Activated CD4-positive, alpha-beta T cell treated with anti-CD3 and anti-CD28 coated beads, Interleukin-2, amount 50 U/mL, for 1 hour (primary cell): ENCODE measurements at regions not wholly inside any gene's neighbourhood (a gene's known extent, or its start where the extent isn't known, plus 50 kb on each side); places are given as distances from the start of the nearest gene placed in this dataset.
"Not testable (repeated sequence)": the region's sequence is repeated elsewhere in the genome, so short reads cannot be mapped to it uniquely, and the experiment has no call there.

Experiments
- DNase-seq: peaks from one replicate; pipeline ENCODE4 v3.0.0-alpha.2; 2020

- DNase-seq: no peak
Observed at GRCh38 chr18:47727409-47727808, 203.1 kb downstream of the SMAD2 start.

DNA sequence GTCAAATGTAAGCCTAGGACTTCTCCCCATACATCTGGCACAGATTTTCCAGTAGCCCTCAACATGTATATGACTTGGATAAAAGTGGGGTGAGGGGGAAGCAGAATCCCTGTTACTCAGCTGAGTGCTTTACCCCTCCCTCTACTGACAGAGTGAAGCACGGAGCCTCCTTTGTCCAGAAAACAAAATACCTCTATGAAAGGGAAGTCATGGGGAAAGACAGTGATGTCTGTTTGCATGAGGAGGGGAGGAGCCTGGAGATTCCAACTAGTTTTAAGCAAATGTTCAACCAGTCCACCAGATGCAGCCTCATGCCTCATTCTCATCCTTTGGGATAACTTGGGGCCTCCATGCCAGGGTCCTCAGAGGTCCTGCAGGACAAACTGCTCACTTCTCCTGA lies 203.9 kb downstream of the SMAD2 start:
- no peak for DNase-seq

DNA sequence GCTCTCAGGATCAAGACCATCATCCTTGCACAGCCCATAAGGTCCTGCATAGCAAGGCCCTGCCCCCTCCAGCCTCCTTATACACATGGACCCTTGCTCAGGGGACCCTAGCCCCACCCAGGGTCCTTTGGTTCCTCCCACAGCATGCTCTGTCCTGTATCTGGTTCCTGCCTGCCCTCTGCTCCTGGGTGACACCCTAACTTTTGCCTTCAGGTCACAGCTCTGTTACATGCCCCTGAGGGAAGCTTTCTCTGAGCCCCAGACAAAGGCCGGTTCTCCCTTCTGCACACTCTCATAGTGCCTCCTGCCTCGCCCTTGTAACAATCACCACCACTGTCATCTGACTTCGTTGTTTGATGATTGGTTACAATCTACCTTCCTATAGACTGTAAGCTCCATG lies 204.8 kb downstream of the SMAD2 start:
- DNase-seq: no peak

- no peak for DNase-seq
Observed at GRCh38 chr18:47724186-47724975, 206.1 kb downstream of the SMAD2 start.

DNA sequence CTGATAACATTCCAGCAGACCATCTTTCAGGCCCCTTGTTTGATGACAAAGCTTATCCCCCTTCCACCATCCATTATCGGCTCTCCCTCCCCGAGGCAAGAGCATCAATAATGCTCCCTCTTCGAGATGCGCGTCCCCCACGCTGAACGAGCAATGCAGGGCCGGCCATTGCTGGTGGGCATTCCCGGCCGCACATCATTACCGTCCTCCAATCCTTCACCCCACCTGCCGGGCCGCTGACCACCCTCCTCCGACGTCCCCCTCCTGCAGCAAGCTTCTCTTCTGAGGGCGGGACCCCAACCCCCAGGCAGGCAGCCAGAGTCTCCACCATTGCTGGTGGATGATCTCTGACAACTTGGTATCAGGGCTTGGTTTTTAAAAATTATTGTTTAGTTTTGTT lies 208.6 kb downstream of the SMAD2 start:
- no peak for DNase-seq

DNA sequence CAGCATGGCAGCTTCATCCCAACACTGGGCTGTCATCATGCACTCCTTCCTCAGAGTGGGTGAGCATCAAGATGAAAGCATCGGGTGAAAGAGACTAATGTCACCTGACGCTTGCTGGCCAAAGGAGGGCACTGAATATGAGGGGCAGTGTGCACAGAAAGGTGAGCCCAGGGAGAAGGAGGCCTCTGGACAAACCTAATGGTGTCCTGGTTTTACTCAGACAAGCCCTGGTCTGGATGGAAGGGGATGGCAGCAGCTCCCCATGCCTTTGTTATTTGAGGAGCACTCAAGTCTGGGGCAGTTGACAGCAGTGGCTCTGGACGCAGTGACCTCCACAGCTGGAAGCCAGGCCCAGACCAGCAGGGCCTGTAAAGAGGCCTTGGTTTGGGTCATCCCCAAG lies 209.7 kb downstream of the SMAD2 start:
- no peak for DNase-seq

- no peak for DNase-seq
Observed at GRCh38 chr18:47719096-47719780, 211.2 kb downstream of the SMAD2 start.

DNA sequence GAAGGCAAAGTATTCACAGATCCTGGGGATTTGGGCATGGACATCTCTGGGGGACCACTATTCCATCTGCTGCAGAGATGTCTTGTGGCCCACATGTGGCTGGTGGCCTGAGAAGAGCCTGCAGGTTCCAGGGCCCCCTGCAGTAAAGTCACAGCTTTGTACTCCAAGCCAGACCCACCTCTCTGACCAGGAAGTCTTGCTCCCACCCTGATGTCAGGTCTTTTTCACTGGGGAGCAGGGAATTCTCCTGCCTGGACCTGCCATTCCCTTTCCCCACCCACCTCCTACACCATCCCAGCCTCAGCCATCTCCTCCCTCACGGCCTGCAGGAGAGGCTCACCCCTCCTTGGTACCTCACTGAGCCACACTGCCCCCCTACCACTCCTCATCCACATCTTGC lies 211.8 kb downstream of the SMAD2 start:
- DNase-seq: no peak

- DNase-seq: no peak
Observed at GRCh38 chr18:47717257-47717656, 213.2 kb downstream of the SMAD2 start.

DNA sequence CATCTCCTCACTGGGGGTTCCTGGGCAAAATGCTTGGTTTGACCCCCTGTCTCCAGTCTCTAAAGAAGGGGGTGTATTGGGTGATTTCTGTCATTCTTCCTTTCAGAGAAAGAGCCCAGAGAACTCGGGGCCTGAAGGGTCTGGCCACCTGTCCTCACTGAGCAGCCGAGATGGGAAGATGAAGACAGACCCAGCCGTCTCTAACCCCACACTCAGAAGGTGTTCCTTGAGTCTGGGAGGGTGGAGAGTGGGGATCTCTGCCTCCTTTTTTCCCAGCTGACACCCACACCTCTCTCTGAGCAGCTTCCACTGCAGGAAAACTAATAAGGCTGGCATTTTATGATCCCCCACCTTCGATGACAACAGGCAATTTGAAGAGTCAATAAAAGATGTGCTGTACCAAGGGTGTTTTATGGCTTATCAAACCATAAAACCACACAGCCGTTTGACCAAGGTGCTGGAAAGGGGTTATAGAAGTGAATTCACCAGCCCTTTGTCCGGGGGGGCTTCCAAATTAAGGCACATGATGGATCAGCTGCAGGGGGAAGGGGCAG lies 213.8 kb downstream of the SMAD2 start:
- no peak for DNase-seq

- no peak for DNase-seq
Observed at GRCh38 chr18:47710451-47710850, 220.0 kb downstream of the SMAD2 start.

GRCh38 chr18:47709556-47709955 lies 220.9 kb downstream of the SMAD2 start:
- DNase-seq: no peak

GRCh38 chr18:47708206-47708605 lies 222.3 kb downstream of the SMAD2 start:
- DNase-seq: no peak

DNA sequence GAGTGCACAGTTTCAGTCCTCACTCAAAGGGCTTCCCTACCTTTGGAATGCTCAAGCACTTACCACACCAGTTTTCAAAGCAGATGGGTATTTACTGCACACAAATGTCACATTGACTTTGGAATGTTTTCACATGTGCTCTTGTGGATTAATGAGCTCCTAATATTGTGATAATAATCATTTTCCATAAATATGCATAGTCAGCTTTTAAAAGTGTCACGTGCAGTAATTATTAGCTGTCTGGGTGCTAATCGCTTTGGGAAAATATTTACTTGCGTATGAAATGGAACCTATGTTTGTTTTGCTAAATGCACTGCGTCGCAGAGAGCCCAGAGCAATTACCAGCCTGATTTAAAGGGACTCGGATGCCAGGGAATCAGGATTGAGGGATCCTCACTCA lies 229.3 kb downstream of the SMAD2 start:
- DNase-seq: no peak

DNA sequence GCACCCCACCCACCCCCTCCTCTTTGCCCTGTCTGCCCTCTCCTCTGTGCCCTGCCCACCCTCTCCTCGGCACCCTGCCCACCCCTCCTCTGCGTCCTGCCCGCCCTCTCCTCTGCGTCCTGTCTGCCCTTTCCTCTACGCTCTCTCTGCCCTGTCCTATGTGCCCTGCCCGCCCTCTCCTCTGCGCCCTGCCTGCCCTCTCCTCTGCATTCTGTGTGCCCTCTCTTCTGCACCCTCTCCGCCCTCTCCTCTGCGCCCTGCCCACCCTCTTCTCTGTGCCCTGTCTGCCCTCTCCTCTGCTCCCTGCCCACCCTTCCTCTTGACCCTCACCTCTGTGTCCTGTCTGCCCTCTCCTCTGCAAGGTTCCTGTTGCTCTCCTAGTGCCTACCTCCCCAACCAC lies 233.6 kb downstream of the SMAD2 start:
- DNase-seq: no peak

DNA sequence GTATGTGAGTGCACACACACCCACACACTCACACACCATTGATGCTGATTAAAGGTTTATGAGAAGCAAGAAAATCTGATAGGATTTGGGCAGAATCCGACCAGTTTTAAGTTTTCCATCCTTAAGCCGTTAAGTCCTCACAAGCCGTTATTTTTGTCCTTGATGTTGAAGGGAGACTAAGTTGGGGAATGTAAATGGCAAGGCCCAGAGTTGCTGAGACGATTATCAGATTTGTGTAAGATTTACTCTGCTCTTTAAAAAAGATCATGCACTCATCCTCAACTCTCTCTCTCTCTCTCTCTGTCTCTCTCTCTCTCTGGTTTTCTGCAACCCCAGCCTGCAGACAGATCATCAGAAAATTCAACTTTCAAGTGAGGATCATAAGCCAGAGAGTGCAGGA lies 238.8 kb downstream of the SMAD2 start:
- no peak for DNase-seq

DNA sequence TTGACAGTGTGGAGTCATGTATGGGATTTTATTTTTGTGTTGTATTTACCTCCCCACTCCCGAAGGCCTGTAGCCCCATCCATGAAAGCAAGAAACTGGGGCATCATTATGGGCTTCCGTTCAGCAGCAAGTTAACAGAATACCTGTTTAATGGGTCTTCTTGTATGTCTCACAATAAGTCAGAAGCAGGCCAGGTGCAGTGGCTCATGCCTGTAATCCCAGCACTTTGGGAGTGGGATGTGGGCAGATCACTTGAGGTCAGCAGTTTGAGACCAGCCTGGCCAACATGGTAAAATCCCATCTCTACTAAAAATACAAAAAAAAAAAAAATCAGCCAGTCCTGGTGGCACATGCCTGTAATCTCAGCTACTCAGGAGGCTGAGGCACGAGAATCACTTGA lies 239.7 kb downstream of the SMAD2 start:
- not testable (repeated sequence) for DNase-seq

DNA sequence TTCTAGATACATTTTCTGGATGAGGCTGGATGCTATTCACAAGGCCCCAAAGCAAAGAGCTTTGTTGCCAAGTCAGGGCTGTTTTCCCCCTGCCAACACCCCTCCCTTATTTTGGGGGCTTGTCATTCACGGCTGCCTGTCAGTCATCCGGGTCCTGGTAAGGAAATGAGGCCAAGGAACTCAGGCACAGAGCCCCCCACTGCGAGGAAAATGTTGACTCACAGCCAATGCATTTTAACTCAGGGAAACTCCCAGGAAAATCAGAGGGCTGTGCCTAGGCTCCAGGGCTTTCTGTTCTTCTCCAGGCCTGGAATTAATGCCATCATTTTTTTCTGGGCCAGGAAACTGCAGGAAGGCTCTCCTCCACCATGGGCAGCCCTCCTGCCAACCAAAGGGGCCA lies 241.1 kb downstream of the SMAD2 start:
- no peak for DNase-seq

DNA sequence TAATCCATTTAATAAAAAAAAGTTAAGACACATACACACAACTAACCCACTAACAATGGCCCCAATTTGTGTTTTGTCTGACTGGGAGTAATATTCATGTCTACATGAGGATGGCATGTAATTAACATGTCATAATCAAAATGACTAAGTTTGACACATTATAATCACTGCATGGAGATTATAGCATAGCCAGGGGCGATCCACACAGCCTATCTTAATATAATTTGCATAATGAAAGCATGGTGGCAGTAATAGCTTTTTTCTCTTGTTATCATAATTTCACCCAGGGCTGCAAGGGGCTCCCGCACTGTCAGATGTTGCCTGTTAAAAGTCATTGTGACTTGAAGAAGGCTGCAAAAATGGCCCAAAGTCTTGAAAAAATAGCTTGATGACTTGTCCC lies 243.7 kb downstream of the SMAD2 start:
- DNase-seq: no peak

GRCh38 chr18:47683774-47684173 lies 246.7 kb downstream of the SMAD2 start:
- no peak for DNase-seq

- no peak for DNase-seq
Observed at GRCh38 chr18:47682876-47683275, 247.6 kb downstream of the SMAD2 start.

DNA sequence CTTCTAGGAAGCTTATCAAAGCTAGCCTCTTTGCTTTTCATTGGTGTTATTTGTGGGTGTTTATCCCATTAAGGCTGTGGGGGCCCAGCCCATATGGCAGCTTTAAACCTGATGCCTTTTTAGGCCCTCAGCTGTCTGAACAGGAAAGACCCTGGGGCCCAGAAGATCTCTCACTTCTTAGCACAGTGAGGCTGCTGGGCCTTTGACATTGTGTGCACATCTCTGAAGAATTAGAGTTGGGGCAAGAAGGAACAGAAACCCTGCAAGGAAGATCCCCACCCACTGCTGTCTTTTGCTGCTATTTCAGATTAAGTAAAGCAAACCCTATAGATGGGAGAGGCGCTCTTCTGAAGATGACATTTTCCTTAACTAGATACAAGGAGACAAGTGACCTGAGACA lies 250.0 kb downstream of the SMAD2 start:
- DNase-seq: no peak

DNA sequence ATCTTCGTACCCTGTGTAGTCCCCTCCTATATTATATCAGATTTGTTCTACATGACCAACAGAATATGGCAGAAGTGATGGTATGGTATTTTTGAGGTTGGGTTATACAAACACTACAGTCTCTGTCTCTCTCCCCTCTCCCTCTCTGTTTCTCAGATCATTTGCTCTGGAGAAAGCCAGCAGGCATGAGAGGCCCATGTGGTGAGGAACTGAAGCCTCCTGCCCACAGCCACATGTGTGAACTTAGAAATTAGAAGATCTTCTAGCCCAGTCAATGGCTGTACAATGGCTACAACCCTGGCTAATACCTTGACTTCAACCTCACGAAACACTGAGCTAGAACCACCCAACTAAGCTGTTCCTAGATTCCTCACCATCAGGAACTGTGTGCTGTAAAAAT lies 250.6 kb downstream of the SMAD2 start:
- DNase-seq: no peak

DNA sequence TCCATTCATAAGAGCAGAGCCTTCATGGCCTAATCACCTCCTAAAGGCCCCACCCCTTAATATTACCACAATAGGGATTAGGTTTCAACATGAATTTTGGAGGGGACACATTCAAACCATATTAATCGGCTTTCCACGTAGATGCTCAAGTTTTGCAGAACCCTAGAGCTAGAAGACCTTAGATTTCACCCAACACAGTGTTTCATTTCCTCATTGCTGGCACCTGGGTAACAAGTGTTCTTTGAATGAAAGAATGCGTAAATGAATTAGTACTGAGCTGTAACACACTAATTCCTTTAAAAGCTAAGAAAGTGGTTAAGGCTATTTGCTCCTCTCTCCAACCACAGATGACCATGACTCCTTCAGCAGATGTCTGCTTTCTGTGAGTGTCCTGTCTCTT lies 252.5 kb downstream of the SMAD2 start:
- DNase-seq: no peak

DNA sequence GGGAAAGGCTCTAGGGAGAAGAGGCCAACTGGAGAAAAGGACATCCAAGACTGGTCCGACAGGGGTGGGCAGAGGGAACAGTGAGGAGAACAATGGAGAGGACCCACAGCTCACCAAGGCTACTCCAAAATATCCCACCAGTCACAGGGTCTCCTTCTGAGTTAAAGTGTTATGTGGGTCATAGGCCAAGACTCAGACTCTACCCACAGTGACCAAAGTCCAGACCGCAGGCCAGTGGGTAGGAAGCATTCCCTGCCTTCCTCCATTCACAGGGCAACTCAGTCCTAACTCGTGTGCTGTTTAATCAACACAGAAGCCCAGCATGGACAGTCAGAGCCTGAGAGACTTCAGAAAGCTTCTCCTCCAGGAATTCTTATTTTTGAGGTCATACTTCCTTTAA lies 260.6 kb downstream of the SMAD2 start:
- DNase-seq: no peak
